B cell (primary cell): ENCODE measurements at regions not wholly inside any gene's neighbourhood (a gene's known extent, or its start where the extent isn't known, plus 50 kb on each side); places are given as distances from the start of the nearest gene placed in this dataset.

ENCODE experiments used
- ATAC-seq: fragments of 200-7000 bp; cut with Tn5 transposase; one replicate; pipeline ENCODE4 v1.10.0; 2021; ENCODE audit warnings: low read depth, mild to moderate bottlenecking, moderate number of reproducible peaks, moderate library complexity
- CTCF ChIA-PET: fragments of 350-600 bp; sonication (Branson Sonifier 250); formaldehyde crosslinking; loops from one replicate; lab custom pipeline; 2021; ENCODE audit warnings: antibody characterized with exemption, inconsistent platforms; lab: Charles Lee
- POLR2A ChIA-PET: fragments of 350-600 bp; sonication (Branson Sonifier 250); formaldehyde crosslinking; loops from one replicate; lab custom pipeline; 2021; ENCODE audit warnings: antibody characterized with exemption; lab: Charles Lee
- DNase-seq: peaks from one replicate; pipeline ENCODE4 v3.0.0; 2013
- H2AFZ ChIP-seq: 2 replicates; pipeline ENCODE4 v1.6.1; 2012; ENCODE audit warnings: mild to moderate bottlenecking, low read depth, low read length; ENCODE audit not compliant: insufficient read depth, poor library complexity, severe bottlenecking
- H3K27ac ChIP-seq, 2 donors: 1 replicate in 1 of 2; 2 replicates in 1 of 2; pipeline ENCODE4 v1.5.1; 2012 to 2013; ENCODE audit warnings: low read length in 2 of 2, mild to moderate bottlenecking in 2 of 2, moderate library complexity in 1 of 2
- H3K27me3 ChIP-seq, 4 experiments: fragments of 200-600 bp in 1 of 4; sonication (generic) in 1 of 4; replicated peaks in 1 of 4; 1 replicate in 2 of 4; 2 replicates in 2 of 4; pipeline versions ENCODE4 v1.6.1 to v1.7.0; 2013 to 2016; ENCODE audit warnings: low read length in 3 of 4, mild to moderate bottlenecking in 2 of 4, mixed read lengths in 1 of 4, moderate library complexity in 1 of 4; ENCODE audit not compliant: insufficient read depth in 4 of 4, control insufficient read depth in 3 of 4; ENCODE audit errors: control extremely low read depth in 1 of 4
- H3K36me3 ChIP-seq, 2 experiments: replicated peaks in 1 of 2; 1 replicate in 1 of 2; 2 replicates in 1 of 2; pipeline versions ENCODE4 v1.6.1 to v1.7.1; 2013; ENCODE audit warnings: low read length in 1 of 2; ENCODE audit not compliant: insufficient read depth in 2 of 2, control insufficient read depth in 1 of 2; ENCODE audit errors: control extremely low read depth in 1 of 2, extremely low read depth in 1 of 2
- H3K4me1 ChIP-seq, 2 donors: fragments of 200-600 bp in 1 of 2; sonication (generic) in 1 of 2; 1 replicate in 1 of 2; 2 replicates in 1 of 2; pipeline versions ENCODE4 v1.5.1 to v1.6.1; 2013 to 2017; ENCODE audit warnings: low read length in 2 of 2; ENCODE audit not compliant: control insufficient read depth in 2 of 2, insufficient read depth in 2 of 2
- H3K4me2 ChIP-seq: replicated peaks from 2 replicates; pipeline ENCODE3; 2012; ENCODE audit warnings: mild to moderate bottlenecking, low read depth, low read length; ENCODE audit not compliant: poor library complexity, severe bottlenecking
- H3K4me3 ChIP-seq, 5 experiments: fragments of 200-600 bp in 1 of 5; sonication (generic) in 1 of 5; 1 replicate in 3 of 5; 2 replicates in 2 of 5; pipeline versions ENCODE4 v1.5.1 to v1.7.0; 2011 to 2016; ENCODE audit warnings: low read length in 4 of 5, mild to moderate bottlenecking in 4 of 5, low read depth in 2 of 5, control low read depth in 1 of 5, moderate library complexity in 1 of 5; ENCODE audit not compliant: insufficient read depth in 1 of 5; ENCODE audit errors: control extremely low read depth in 1 of 5, extremely low read depth in 1 of 5
- H3K79me2 ChIP-seq: fragments of 200-600 bp; sonication (generic); one replicate; pipeline ENCODE4 v1.6.0; 2016; ENCODE audit warnings: low read length; ENCODE audit not compliant: control insufficient read depth, insufficient read depth
- H3K9ac ChIP-seq: fragments of 200-600 bp; sonication (generic); 2 replicates; pipeline ENCODE4 v1.6.1; 2017; ENCODE audit warnings: mild to moderate bottlenecking, low read length, moderate library complexity
- H3K9me3 ChIP-seq, 3 donors: one replicate each; pipeline versions ENCODE4 v1.6.1 to v1.7.1; 2013; ENCODE audit warnings: low read length in 2 of 3; ENCODE audit not compliant: control insufficient read depth in 2 of 3, insufficient read depth in 1 of 3; ENCODE audit errors: control extremely low read depth in 1 of 3
- H4K20me1 ChIP-seq: 2 replicates; pipeline ENCODE4 v1.6.0; 2012; ENCODE audit warnings: mild to moderate bottlenecking, low read length; ENCODE audit not compliant: insufficient read depth, control insufficient read depth, poor library complexity, severe bottlenecking
- H3K27ac Mint-ChIP-seq: one replicate; pipeline ENCODE4 v1.8.0; 2021; ENCODE audit warnings: mixed read lengths
- H3K27me3 Mint-ChIP-seq: one replicate; pipeline ENCODE4 v1.8.0; 2021; ENCODE audit warnings: mixed read lengths
- H3K4me1 Mint-ChIP-seq: one replicate; pipeline ENCODE4 v1.8.0; 2021; ENCODE audit warnings: mixed read lengths
- H3K4me3 Mint-ChIP-seq: one replicate; pipeline ENCODE4 v1.8.0; 2021; ENCODE audit warnings: mixed read lengths
- H3K9me3 Mint-ChIP-seq: one replicate; pipeline ENCODE4 v1.8.0; 2022; ENCODE audit warnings: mixed read lengths; ENCODE audit not compliant: insufficient read depth
- EZH2 ChIP-seq: IDR thresholded peaks from 2 replicates; pipeline ENCODE4 v1.6.1; 2012; ENCODE audit warnings: borderline replicate concordance, low read depth, mild to moderate bottlenecking, moderate library complexity, low read length; ENCODE audit not compliant: insufficient read depth, poor library complexity, severe bottlenecking
- WGBS: methylation state at CpG from one replicate; pipeline ENCODE4 v1.1.5; 2013; ENCODE audit warnings: missing lambda C conversion rate; ENCODE audit not compliant: insufficient coverage; 5-methylcytosine and 5-hydroxymethylcytosine counted together
- intact Hi-C: fragments of 100-400 bp; cut with micrococcal nuclease; formaldehyde crosslinking; loops from one replicate; pipeline ENCODE4 v1.10.0; 2022
- TF ChIP-seq, protein P1 (sequence below): fragments of 200-600 bp; IDR thresholded peaks from one replicate; pipeline ENCODE4 v1.8.0; 2022; ENCODE audit warnings: antibody characterized with exemption, mild to moderate bottlenecking

DNA sequence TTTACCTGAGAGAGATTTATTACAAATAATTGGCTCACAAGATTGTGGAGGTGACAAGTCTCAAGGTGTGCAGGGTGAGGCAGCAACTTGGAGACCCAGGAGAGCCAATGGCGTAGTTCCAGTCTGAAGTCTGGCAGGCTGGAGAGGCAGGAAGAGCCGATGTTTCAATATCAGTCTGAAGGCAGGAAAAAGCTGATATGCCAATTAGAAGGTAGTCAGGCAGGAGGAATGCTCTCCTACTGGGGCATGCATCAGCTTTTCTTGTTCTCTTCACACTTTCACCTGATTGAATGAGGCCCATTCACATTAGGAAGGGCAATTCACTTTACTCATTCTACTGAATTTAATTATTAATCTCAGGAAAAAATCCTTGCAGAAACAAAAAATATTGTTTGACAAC is 1351.7 kb upstream of the ADGRL3 start:
- Mint-ChIP-seq H3K27ac (no peak overlapping the region), H3K4me1 (no peaks in the 10 kb centered on the region), H3K9me3 (peaks cover 3% of the 10 kb centered on the region), H3K4me3 (no peak overlapping the region), H3K27me3 (no peaks in the 10 kb centered on the region)
- ATAC-seq, result no peak
- 94% methylated on average over 2 of the region's 2 CpGs for WGBS
- Histone ChIP-seq H3K9ac (no peak overlapping the region), H3K27me3 (no peaks in the 10 kb centered on the region), H3K79me2 (no peaks in the 10 kb centered on the region), H3K27ac (no peak overlapping the region), H3K4me2 (no peak overlapping the region), H3K4me3 (no peak overlapping the region), H3K4me1 (no peaks in the 10 kb centered on the region), H2AFZ (no peak overlapping the region), H3K9me3 (no peaks in the 10 kb centered on the region), H3K36me3 (no peaks in the 10 kb centered on the region), H4K20me1 (no peaks in the 10 kb centered on the region)
- intact Hi-C loops, result no loop called here
- CTCF ChIA-PET, result no interaction called here
- no peak for DNase-seq
- POLR2A ChIA-PET, result no interaction called here
- no peak for TF ChIP-seq EZH2

DNA sequence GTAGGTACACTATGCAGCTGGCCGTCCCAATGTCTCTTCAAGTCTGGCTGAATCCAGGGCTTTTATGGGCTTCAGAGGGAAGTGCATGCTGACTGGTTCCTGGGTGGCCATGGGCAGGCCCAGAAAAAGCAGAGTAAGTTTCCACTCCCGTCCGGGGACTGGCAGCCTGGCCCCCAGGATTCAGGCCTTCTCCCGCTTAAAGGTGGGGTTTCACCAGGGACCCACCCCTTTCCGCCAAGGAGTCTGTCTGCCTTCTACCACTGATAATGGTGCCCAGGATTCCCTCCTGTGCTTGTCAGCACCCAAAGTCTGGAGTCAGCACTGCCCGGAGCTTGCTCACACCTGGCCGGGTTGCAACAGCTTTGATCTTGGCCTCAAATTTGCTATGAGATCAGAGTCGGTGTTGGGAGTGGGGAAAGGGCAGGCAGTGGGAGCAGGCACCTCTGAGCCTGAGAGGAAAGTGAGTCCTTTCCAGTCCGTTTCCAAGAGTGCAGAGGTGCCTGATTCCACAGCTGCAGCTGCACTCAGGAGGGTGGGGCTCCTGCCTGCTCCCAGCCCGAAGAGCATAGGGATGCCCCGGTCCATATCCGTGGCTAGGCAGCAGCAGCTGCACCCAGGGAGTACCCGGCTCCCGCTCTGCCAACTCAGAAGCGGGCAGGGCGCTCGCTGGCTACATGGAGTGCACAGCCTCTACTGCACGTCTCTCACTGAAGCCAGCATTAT is 1344.3 kb upstream of the ADGRL3 start:
- no peaks in the 10 kb centered on the region for H3K36me3 ChIP-seq
- H4K20me1 ChIP-seq, result no peaks in the 10 kb centered on the region
- intact Hi-C loops, result no loop called here
- ChIA-PET POLR2A (no interaction called here), CTCF (no interaction called here)
- H3K79me2 ChIP-seq, result no peaks in the 10 kb centered on the region
- DNase-seq (no peak), ATAC-seq (no peak)
- no peak overlapping the region for H3K9ac ChIP-seq
- Mint-ChIP-seq H3K4me3 (no peak overlapping the region), H3K4me1 (no peaks in the 10 kb centered on the region), H3K9me3 (peaks cover 3% of the 10 kb centered on the region), H3K27ac (no peak overlapping the region), H3K27me3 (no peaks in the 10 kb centered on the region)
- TF ChIP-seq, protein P1, sequence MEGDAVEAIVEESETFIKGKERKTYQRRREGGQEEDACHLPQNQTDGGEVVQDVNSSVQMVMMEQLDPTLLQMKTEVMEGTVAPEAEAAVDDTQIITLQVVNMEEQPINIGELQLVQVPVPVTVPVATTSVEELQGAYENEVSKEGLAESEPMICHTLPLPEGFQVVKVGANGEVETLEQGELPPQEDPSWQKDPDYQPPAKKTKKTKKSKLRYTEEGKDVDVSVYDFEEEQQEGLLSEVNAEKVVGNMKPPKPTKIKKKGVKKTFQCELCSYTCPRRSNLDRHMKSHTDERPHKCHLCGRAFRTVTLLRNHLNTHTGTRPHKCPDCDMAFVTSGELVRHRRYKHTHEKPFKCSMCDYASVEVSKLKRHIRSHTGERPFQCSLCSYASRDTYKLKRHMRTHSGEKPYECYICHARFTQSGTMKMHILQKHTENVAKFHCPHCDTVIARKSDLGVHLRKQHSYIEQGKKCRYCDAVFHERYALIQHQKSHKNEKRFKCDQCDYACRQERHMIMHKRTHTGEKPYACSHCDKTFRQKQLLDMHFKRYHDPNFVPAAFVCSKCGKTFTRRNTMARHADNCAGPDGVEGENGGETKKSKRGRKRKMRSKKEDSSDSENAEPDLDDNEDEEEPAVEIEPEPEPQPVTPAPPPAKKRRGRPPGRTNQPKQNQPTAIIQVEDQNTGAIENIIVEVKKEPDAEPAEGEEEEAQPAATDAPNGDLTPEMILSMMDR, result no peak
- H3K27me3 ChIP-seq, result no peaks in the 10 kb centered on the region
- no peak overlapping the region for H3K27ac ChIP-seq
- H3K4me3 ChIP-seq, result no peak overlapping the region
- H3K4me1 ChIP-seq, result no peaks in the 10 kb centered on the region
- H2AFZ ChIP-seq, result no peak overlapping the region
- peaks cover 0 to 12% (median 0%) of the 10 kb centered on the region in 3 donors for H3K9me3 ChIP-seq
- no peak overlapping the region for H3K4me2 ChIP-seq
- 95% methylated on average over 18 of the region's 18 CpGs for WGBS
